HAP-1 (cell line): ENCODE measurements at regions not wholly inside any gene's neighbourhood (a gene's known extent, or its start where the extent isn't known, plus 50 kb on each side); places are given as distances from the start of the nearest gene placed in this dataset.
"Not testable (repeated sequence)": the region's sequence is repeated elsewhere in the genome, so short reads cannot be mapped to it uniquely, and the experiment has no call there.

ENCODE experiments used
- DNase-seq, 2 experiments: peaks; one replicate each; pipeline ENCODE4 v3.0.0-alpha.2; 2016 to 2020; ENCODE audit warnings: low spot score in 2 of 2
- H3K27me3 ChIP-seq: fragments of 250-450 bp; sonication (Bioruptor Pico); 2 replicates; pipeline ENCODE4 v1.5.1; 2020; ENCODE audit warnings: low read depth, mild to moderate bottlenecking, moderate library complexity
- H3K36me3 ChIP-seq: fragments of 250-450 bp; sonication (Bioruptor Pico); replicated peaks from 2 replicates; pipeline ENCODE4 v1.5.1; 2020; ENCODE audit warnings: mild to moderate bottlenecking
- H3K4me1 ChIP-seq: fragments of 250-450 bp; sonication (Bioruptor Pico); 2 replicates; pipeline ENCODE4 v1.5.1; 2020; ENCODE audit warnings: mild to moderate bottlenecking
- H3K4me3 ChIP-seq: fragments of 250-450 bp; sonication (Bioruptor Pico); 2 replicates; pipeline ENCODE4 v1.5.1; 2020; ENCODE audit warnings: mild to moderate bottlenecking, moderate library complexity
- H3K9me3 ChIP-seq: fragments of 250-450 bp; sonication (Bioruptor Pico); 2 replicates; pipeline ENCODE4 v1.5.1; 2020; ENCODE audit warnings: mild to moderate bottlenecking, moderate library complexity
- in situ Hi-C: fragments of 300-500 bp; cut with MboI; formaldehyde crosslinking; loops from 3 replicates; pipeline ENCODE4 v1.14.3; 2020; ENCODE audit warnings: low sequenced_read_pairs, inconsistent platforms, mixed read lengths

DNA sequence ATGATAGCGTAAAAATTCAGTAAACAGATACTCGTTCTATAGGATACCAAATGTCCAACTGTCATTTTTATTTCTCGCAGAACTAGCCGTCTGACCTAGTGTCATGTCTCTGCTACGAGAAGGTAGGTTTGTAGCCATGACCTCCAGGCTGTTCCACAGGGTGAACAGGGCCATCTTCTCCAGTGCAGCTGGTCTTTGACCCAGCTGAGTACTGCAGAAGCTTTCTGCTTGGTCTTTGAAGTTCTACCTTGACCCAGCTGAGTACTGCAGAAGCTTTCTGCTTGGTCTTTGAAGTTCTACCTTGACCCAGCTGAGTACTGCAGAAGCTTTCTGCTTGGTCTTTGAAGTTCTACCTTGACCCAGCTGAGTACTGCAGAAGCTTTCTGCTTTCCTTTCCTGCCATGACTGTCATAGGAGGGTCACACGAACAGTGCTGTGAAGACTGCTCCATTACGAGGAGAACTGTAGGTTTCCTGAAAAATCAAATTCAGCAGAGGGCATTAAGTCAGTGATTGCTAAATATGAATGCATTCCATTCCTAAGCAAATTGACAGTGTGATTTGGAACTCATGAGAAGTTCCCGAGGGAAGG lies 532.8 kb upstream of the NRP1 start:
- H3K36me3 ChIP-seq, H3K9me3 ChIP-seq, H3K27me3 ChIP-seq, H3K4me1 ChIP-seq, in situ Hi-C loops, DNase-seq, H3K4me3 ChIP-seq: not testable (repeated sequence)

DNA sequence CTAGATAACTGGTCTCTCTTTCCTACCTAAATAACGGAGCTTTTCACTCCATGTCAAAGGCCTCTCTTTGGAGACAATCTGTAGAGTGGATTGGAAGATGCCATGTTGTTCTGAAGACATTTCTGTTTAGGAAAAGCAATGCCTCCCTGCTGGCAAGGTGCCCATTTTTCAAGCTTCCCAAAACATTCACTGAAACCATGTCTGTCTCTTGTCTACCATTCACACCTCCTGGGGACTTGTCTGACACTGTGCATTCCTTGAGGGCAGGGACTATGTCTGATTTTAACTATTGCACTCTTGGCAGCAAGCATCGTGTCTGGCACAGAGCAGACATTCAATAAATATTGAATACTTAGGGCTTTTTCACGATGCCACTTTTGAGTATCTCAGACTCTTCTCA lies 528.9 kb upstream of the NRP1 start:
- H3K4me1 ChIP-seq = peaks cover 3% of the 10 kb centered on the region; the same call in 1 of the 2 replicates
- H3K27me3 ChIP-seq = no peaks in the 10 kb centered on the region
- DNase-seq = no peak
- H3K4me3 ChIP-seq = no peak overlapping the region
- H3K36me3 ChIP-seq = no peaks in the 10 kb centered on the region
- no peaks in the 10 kb centered on the region for H3K9me3 ChIP-seq
- in situ Hi-C loops = no loop called here

- no peaks in the 10 kb centered on the region for H3K36me3 ChIP-seq
- peaks cover 3% of the 10 kb centered on the region; the same call in 1 of the 2 replicates for H3K4me1 ChIP-seq
- H3K27me3 ChIP-seq = no peaks in the 10 kb centered on the region
- no peaks in the 10 kb centered on the region for H3K9me3 ChIP-seq
- H3K4me3 ChIP-seq = no peak overlapping the region
- in situ Hi-C loops = no loop called here
- no peak for DNase-seq
Observed at GRCh38 chr10:33862536-33863105, 528.2 kb upstream of the NRP1 start.

DNA sequence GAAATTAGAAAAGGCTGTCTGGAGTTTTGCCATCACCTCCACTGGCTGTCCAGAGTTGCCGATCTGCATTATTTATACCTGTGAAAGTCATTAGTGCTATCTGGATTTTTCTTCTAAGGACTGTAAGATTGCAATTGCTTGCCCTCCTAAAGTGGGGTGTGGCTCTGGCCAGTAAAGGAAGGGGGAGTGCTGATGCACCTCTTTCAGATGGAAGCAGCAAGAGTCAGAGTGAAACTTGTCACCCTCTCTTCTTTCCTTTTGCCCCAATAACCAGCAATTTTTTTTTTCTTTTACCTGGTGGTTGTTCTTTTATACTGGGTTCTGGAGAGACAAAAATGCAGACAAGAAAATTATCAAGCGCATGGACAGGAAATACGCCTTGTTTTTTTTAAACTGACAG lies 527.4 kb upstream of the NRP1 start:
- no peaks in the 10 kb centered on the region for H3K36me3 ChIP-seq
- no peaks in the 10 kb centered on the region for H3K27me3 ChIP-seq
- no peak for DNase-seq
- H3K9me3 ChIP-seq = no peaks in the 10 kb centered on the region
- H3K4me1 ChIP-seq = peaks cover 3% of the 10 kb centered on the region; the same call in 1 of the 2 replicates
- H3K4me3 ChIP-seq = no peak overlapping the region
- in situ Hi-C loops = no loop called here

- Histone ChIP-seq H3K27me3 (no peaks in the 10 kb centered on the region), H3K9me3 (no peaks in the 10 kb centered on the region), H3K4me3 (no peak overlapping the region), H3K36me3 (no peaks in the 10 kb centered on the region), H3K4me1 (peaks cover 3% of the 10 kb centered on the region; the same call in 1 of the 2 replicates)
- no peak for DNase-seq
- in situ Hi-C loops = no loop called here
Observed at GRCh38 chr10:33861016-33861704, 526.7 kb upstream of the NRP1 start.

DNA sequence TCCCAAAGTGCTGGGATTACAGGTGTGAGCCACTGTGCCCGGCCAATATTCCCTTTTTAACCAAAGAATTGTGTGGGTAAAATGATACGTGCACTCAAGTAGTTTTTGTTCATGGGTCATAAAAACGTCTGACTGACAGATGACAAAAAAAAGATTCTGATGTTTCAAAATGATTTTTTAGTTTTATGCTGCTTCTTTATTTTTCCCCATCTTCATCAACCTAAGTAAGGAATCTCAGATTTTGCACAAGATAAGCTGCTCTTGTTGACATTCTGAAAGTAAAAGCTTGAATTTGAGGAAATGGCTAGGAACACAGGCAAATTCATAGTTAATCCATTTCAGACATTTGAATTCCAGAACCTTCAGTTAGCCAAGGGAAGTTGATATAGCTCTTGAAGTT lies 526.1 kb upstream of the NRP1 start:
- no peak overlapping the region for H3K4me3 ChIP-seq
- H3K36me3 ChIP-seq = no peaks in the 10 kb centered on the region
- DNase-seq = no peak
- in situ Hi-C loops = no loop called here
- H3K9me3 ChIP-seq = no peaks in the 10 kb centered on the region
- no peaks in the 10 kb centered on the region for H3K27me3 ChIP-seq
- peaks cover 3% of the 10 kb centered on the region; the same call in 1 of the 2 replicates for H3K4me1 ChIP-seq

DNA sequence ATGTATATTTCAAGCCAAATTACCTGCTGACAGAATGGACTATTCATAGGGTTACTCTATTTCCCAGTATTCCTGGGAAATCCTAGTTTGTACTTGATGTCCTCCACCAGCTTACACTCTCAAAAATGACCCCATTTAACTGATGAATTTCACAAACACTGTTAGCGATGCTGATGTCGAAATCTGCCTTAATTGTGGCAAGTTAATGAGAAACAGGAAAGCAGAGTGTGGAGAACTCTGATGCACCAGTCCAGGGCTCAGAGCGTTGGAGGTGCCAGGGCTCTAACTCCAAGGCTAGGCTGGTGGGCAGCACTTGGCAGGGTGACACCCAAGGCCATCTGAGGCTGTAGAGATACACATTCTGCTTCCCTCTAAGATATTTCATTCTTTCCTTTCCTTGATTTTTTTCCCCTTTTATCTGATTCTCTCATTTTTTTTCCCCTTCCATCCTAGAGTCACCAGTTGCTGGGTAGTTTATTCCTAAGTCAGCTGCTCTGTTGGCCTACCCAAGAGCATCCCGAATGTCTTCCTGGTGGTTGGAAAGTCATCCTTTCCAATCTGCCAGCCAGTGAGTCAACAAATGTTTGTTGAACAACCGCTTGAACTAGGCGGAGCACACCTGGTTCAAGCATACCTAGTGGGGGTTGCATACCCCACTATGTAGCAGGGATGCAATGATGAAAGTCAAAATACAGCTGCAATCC lies 525.0 kb upstream of the NRP1 start:
- Histone ChIP-seq H3K9me3 (no peaks in the 10 kb centered on the region), H3K4me1 (peaks cover 3% of the 10 kb centered on the region; the same call in 1 of the 2 replicates), H3K4me3 (no peak overlapping the region), H3K36me3 (no peaks in the 10 kb centered on the region), H3K27me3 (no peaks in the 10 kb centered on the region)
- in situ Hi-C loops = no loop called here
- no peak for DNase-seq

- H3K36me3 ChIP-seq = no peaks in the 10 kb centered on the region
- H3K9me3 ChIP-seq = no peaks in the 10 kb centered on the region
- in situ Hi-C loops = no loop called here
- peaks cover 3% of the 10 kb centered on the region; the same call in 1 of the 2 replicates for H3K4me1 ChIP-seq
- H3K27me3 ChIP-seq = no peaks in the 10 kb centered on the region
- DNase-seq = no peak
- H3K4me3 ChIP-seq = no peak overlapping the region
Observed at GRCh38 chr10:33858326-33858725, 523.9 kb upstream of the NRP1 start.

- H3K36me3 ChIP-seq, H3K4me3 ChIP-seq, H3K9me3 ChIP-seq, H3K27me3 ChIP-seq, H3K4me1 ChIP-seq, in situ Hi-C loops: not testable (repeated sequence)
- DNase-seq = peak in 1 of 2 experiments; percentile 64
Observed at GRCh38 chr10:33853221-33853620, 518.8 kb upstream of the NRP1 start.

GRCh38 chr10:33843379-33843778 lies 508.9 kb upstream of the NRP1 start:
- Histone ChIP-seq H3K4me1 (peaks cover 3% of the 10 kb centered on the region; the same call in 1 of the 2 replicates), H3K27me3 (no peaks in the 10 kb centered on the region), H3K4me3 (no peak overlapping the region), H3K9me3 (peaks cover 4% of the 10 kb centered on the region; the same call in 1 of the 2 replicates), H3K36me3 (no peaks in the 10 kb centered on the region)
- in situ Hi-C loops = no loop called here
- no peak for DNase-seq

- Histone ChIP-seq H3K27me3 (no peaks in the 10 kb centered on the region), H3K4me3 (no peak overlapping the region), H3K9me3 (peaks cover 4% of the 10 kb centered on the region; the same call in 1 of the 2 replicates), H3K36me3 (no peaks in the 10 kb centered on the region), H3K4me1 (peaks cover 3% of the 10 kb centered on the region; the same call in 1 of the 2 replicates)
- in situ Hi-C loops = no loop called here
- no peak for DNase-seq
Observed at GRCh38 chr10:33841678-33842077, 507.2 kb upstream of the NRP1 start.

GRCh38 chr10:33838731-33839130 lies 504.3 kb upstream of the NRP1 start:
- no peak for DNase-seq
- no peaks in the 10 kb centered on the region for H3K36me3 ChIP-seq
- peaks cover 3% of the 10 kb centered on the region; the same call in 1 of the 2 replicates for H3K4me1 ChIP-seq
- H3K9me3 ChIP-seq = peaks cover 1% of the 10 kb centered on the region; the same call in 1 of the 2 replicates
- H3K27me3 ChIP-seq = no peaks in the 10 kb centered on the region
- in situ Hi-C loops = no loop called here
- H3K4me3 ChIP-seq = no peak overlapping the region

DNA sequence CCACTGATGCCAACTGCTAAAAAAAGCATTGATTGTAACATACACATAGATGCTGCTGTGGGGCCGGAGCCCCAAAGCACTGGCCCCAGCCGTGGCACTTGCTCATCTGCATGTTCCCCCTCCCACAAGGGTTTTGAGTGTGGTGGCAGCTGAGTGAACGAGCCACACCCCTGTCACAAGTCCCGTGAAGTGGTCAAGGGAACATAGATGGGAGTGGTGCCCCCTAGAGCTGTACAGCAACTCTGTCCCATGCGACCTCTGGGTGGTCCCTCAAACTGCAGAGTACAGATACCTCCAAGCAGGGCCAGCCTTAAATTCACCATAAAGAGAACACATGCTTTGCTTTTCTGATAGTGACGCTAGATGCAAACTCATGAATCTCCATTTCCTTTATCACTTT lies 503.3 kb upstream of the NRP1 start:
- Histone ChIP-seq H3K27me3 (no peaks in the 10 kb centered on the region), H3K9me3 (no peaks in the 10 kb centered on the region), H3K36me3 (no peaks in the 10 kb centered on the region), H3K4me1 (peaks cover 8% of the 10 kb centered on the region), H3K4me3 (no peak overlapping the region)
- no peak for DNase-seq
- in situ Hi-C loops = no loop called here

GRCh38 chr10:33835556-33835955 lies 501.1 kb upstream of the NRP1 start:
- no peaks in the 10 kb centered on the region for H3K36me3 ChIP-seq
- no peaks in the 10 kb centered on the region for H3K9me3 ChIP-seq
- in situ Hi-C loops = no loop called here
- no peak overlapping the region for H3K4me3 ChIP-seq
- H3K27me3 ChIP-seq = no peaks in the 10 kb centered on the region
- no peak for DNase-seq
- peaks cover 8% of the 10 kb centered on the region for H3K4me1 ChIP-seq
